Lung (tissue), 11 donors: ENCODE measurements at regions not wholly inside any gene's neighbourhood (a gene's known extent, or its start where the extent isn't known, plus 50 kb on each side); places are given as distances from the start of the nearest gene placed in this dataset.

Experiments
- ATAC-seq: fragments of 200-7000 bp; cut with Tn5 transposase; one replicate; pipeline ENCODE4 v1.9.1; 2020; ENCODE audit warnings: moderate number of reproducible peaks; ENCODE audit not compliant: insufficient read depth, low FRiP score
- DNase-seq, 3 donors: peaks; one replicate each; pipeline ENCODE4 v3.0.0-alpha.2; 2013 to 2017
- H3K27ac ChIP-seq, 2 donors: one replicate each; pipeline ENCODE4 v1.5.1; 2013; ENCODE audit warnings: mild to moderate bottlenecking in 2 of 2, moderate library complexity in 2 of 2, control low read depth in 1 of 2, inconsistent platforms in 1 of 2, low read depth in 1 of 2, low read length in 1 of 2
- H3K27me3 ChIP-seq, 3 donors: one replicate each; pipeline ENCODE4 v1.5.1; 2013; ENCODE audit warnings: low read length in 2 of 3; ENCODE audit not compliant: control insufficient read depth in 3 of 3, insufficient read depth in 3 of 3
- H3K36me3 ChIP-seq, 4 donors: one replicate each; pipeline ENCODE4 v1.5.1; 2013; ENCODE audit warnings: low read length in 4 of 4, mild to moderate bottlenecking in 1 of 4, moderate library complexity in 1 of 4; ENCODE audit not compliant: control insufficient read depth in 4 of 4, insufficient read depth in 4 of 4
- H3K4me1 ChIP-seq, 5 donors: one replicate each; pipeline ENCODE4 v1.5.1; 2013; ENCODE audit warnings: low read length in 5 of 5, mild to moderate bottlenecking in 2 of 5, moderate library complexity in 1 of 5; ENCODE audit not compliant: control insufficient read depth in 5 of 5, insufficient read depth in 5 of 5
- H3K4me3 ChIP-seq: one replicate; pipeline ENCODE4 v1.5.1; 2013; ENCODE audit warnings: mild to moderate bottlenecking, control low read depth, moderate library complexity
- H3K9ac ChIP-seq, 2 donors: one replicate each; pipeline ENCODE4 v1.5.1; 2013; ENCODE audit warnings: low read length in 2 of 2, control low read depth in 1 of 2; ENCODE audit not compliant: insufficient read depth in 1 of 2
- H3K9me3 ChIP-seq, 4 donors: one replicate each; pipeline ENCODE4 v1.5.1; 2013; ENCODE audit warnings: low read length in 3 of 4, mild to moderate bottlenecking in 1 of 4, moderate library complexity in 1 of 4; ENCODE audit not compliant: control insufficient read depth in 4 of 4, insufficient read depth in 3 of 4
- WGBS, 2 donors: extraction: QIAGEN DNeasy Blood & Tissue Kit; methylation state at CpG; one replicate each; pipeline ENCODE4 v1.1.7; 2013; 5-methylcytosine and 5-hydroxymethylcytosine counted together
- TF ChIP-seq, protein P1 (sequence below): IDR thresholded peaks from 2 replicates; pipeline ENCODE4 v1.5.1; 2012; ENCODE audit warnings: mild to moderate bottlenecking; ENCODE audit errors: control extremely low read depth, extremely low read depth
- donor health status: control.
- donor health status: control.
- donor health status: Bipolar disorder and iron deficiency.
- donor health status: healthy.
- donor health status: DM: yes; HTN: yes; CAD: no.

DNA sequence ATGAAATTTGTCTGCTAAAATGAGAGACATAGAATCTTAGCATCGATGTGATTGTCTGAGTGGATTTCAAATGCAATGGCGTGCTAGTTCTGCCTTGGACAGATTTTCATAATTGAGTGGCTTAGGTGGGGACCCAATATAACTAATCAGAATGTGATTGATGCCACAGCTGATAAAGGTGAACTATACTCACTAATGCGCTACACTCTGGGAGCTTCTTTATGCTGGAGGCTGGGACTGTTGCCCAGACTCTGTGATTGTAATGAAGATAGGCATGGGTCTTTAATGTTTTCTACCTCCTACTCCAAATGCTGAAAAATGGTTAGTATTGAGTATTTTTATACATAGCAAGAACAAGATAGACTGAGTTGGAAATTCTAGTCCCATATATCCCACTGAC, 339.5 kb upstream of the SLC39A10 start:
- DNase-seq (no peak), ATAC-seq (no peak)
- WGBS, 2 donors, result 95 to 97% methylated on average over 3 of the region's 3 CpGs
- Histone ChIP-seq H3K4me1 (peaks cover 0 to 6% (median 0%) of the 10 kb centered on the region in 5 donors), H3K27me3 (no peaks in the 10 kb centered on the region), H3K4me3 (no peak overlapping the region), H3K36me3 (no peaks in the 10 kb centered on the region), H3K27ac (no peak overlapping the region), H3K9me3 (no peaks in the 10 kb centered on the region), H3K9ac (no peak overlapping the region)
- TF ChIP-seq, protein P1, sequence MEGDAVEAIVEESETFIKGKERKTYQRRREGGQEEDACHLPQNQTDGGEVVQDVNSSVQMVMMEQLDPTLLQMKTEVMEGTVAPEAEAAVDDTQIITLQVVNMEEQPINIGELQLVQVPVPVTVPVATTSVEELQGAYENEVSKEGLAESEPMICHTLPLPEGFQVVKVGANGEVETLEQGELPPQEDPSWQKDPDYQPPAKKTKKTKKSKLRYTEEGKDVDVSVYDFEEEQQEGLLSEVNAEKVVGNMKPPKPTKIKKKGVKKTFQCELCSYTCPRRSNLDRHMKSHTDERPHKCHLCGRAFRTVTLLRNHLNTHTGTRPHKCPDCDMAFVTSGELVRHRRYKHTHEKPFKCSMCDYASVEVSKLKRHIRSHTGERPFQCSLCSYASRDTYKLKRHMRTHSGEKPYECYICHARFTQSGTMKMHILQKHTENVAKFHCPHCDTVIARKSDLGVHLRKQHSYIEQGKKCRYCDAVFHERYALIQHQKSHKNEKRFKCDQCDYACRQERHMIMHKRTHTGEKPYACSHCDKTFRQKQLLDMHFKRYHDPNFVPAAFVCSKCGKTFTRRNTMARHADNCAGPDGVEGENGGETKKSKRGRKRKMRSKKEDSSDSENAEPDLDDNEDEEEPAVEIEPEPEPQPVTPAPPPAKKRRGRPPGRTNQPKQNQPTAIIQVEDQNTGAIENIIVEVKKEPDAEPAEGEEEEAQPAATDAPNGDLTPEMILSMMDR, result no peak

DNA sequence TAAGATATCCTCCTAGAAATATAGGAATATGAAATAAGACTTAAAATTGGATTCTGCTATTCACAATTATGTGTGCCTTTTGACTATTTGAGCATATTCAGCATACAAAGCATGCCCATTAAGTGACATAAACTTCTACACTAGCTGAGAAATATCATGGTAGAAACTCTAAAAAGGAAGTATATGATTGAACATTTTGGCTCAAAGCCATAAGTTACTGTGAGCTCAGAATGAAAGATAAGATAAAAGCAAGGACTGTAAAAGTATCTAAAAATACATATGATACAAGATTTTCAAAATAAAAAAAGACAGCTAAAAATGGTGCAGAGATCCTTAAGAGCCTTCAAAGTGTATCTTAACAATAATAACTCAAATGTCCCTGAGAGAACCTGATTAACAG, 340.5 kb upstream of the SLC39A10 start:
- Histone ChIP-seq H3K4me3 (no peak overlapping the region), H3K27me3 (no peaks in the 10 kb centered on the region), H3K4me1 (peaks cover 0 to 6% (median 0%) of the 10 kb centered on the region in 5 donors), H3K9me3 (no peaks in the 10 kb centered on the region), H3K9ac (no peak overlapping the region), H3K36me3 (no peaks in the 10 kb centered on the region), H3K27ac (no peak overlapping the region)
- ATAC-seq (no peak), DNase-seq (no peak)
- TF ChIP-seq, protein P1, result no peak

DNA sequence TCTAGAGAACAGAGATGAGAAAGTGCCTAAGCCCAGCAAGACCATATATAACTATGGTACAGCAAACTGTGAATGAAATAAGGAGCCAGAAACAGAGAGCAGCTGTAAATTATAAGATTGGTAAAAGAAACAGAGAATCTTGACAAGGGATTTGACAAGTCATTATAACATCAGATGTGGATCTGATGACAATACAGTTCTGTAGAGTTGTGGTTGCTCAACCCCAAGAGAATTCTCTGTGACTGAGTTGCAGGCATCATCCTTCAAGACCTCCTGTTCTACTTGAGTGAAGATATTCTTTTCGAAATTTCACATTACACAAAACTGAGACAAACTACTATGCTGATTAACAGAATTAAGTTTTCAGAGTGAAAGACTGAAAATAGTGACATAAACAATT, 343.1 kb upstream of the SLC39A10 start:
- WGBS, 2 donors, result 90% methylated on average over 1 of the region's 1 CpG
- ATAC-seq (no peak), DNase-seq (no peak)
- Histone ChIP-seq H3K27me3 (no peaks in the 10 kb centered on the region), H3K27ac (no peak overlapping the region), H3K4me1 (peaks cover 0 to 6% (median 0%) of the 10 kb centered on the region in 5 donors), H3K4me3 (no peak overlapping the region), H3K36me3 (no peaks in the 10 kb centered on the region), H3K9ac (no peak overlapping the region), H3K9me3 (no peaks in the 10 kb centered on the region)
- TF ChIP-seq, protein P1, result no peak

DNA sequence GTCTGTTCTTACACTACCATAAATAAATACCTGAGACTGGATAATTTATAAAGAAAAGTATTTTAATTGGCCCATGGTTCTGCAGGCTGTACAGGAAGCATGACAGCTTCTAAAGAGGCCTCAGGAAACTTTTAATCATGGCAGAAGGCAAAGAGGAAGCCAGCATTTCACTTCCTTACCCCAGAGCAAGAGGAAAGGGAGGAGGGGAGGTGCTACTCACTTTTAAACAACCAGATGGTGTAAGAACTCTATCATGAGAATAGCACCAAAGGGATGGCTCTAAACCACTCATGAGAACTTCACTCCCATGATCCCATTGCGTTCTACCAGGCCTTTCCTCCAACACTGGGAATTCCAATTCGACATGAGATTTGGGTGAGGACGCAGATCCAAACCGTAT, 344.4 kb upstream of the SLC39A10 start:
- Histone ChIP-seq H3K9ac (no peak overlapping the region), H3K27me3 (no peaks in the 10 kb centered on the region), H3K4me3 (no peak overlapping the region), H3K27ac (no peak overlapping the region), H3K4me1 (peaks cover 0 to 6% (median 0%) of the 10 kb centered on the region in 5 donors), H3K36me3 (no peaks in the 10 kb centered on the region), H3K9me3 (no peaks in the 10 kb centered on the region)
- ATAC-seq (no peak), DNase-seq (no peak)
- WGBS, 2 donors, result 95 to 97% methylated on average over 4 of the region's 4 CpGs
- TF ChIP-seq, protein P1, result no peak
